SK-N-MC (cell line): ENCODE measurements at regions not wholly inside any gene's neighbourhood (a gene's known extent, or its start where the extent isn't known, plus 50 kb on each side); places are given as distances from the start of the nearest gene placed in this dataset.

Experiments used
- EZH2 ChIP-seq: fragments of 200-600 bp; sonication (generic); IDR thresholded peaks from one replicate; pipeline ENCODE4 v1.6.1; 2017; ENCODE audit warnings: antibody characterized with exemption
- FOXP2 ChIP-seq: optimal IDR thresholded peaks from 2 replicates; pipeline ENCODE3; 2011; ENCODE audit warnings: mild to moderate bottlenecking, moderate library complexity; ENCODE audit not compliant: insufficient read depth; ENCODE audit errors: extremely low read length, control extremely low read depth
- POLR2AphosphoS5 ChIP-seq: IDR thresholded peaks from 2 replicates; pipeline ENCODE4 v1.6.1; 2012; ENCODE audit warnings: mild to moderate bottlenecking, low read depth, low read length, borderline replicate concordance

DNA sequence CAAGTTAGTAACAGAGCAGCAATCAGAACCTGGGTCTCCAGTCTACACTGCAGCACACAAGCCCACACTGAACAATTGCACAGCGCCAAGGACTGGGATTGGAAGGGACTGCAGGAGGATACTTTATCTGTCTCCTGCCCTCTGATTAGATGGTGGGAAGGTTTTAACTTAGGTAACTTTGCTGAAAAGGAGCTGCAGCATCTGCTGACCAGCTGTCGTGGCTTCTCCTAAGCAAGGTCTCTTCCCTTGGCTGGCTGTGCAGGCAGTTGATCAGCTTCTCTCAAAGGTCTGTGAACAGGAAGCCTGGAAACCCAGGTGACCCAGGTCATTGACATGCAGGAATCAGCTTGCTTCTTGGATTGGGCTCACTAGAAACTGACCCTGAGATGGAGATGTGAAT, 82.4 kb downstream of the ISX start:
- no peak for TF ChIP-seq EZH2
- no peak for TF ChIP-seq POLR2AphosphoS5
- no peak for TF ChIP-seq FOXP2
